ENCODE measurements at regions not wholly inside any gene's neighbourhood (a gene's known extent, or its start where the extent isn't known, plus 50 kb on each side); places are given as distances from the start of the nearest gene placed in this dataset.

- H3K4me1 Mint-ChIP-seq (ENCODE audit: insufficient read depth, unreplicated experiment), result peaks cover 9% of the 10 kb centered on the region
- TF ChIP-seq, protein P1, sequence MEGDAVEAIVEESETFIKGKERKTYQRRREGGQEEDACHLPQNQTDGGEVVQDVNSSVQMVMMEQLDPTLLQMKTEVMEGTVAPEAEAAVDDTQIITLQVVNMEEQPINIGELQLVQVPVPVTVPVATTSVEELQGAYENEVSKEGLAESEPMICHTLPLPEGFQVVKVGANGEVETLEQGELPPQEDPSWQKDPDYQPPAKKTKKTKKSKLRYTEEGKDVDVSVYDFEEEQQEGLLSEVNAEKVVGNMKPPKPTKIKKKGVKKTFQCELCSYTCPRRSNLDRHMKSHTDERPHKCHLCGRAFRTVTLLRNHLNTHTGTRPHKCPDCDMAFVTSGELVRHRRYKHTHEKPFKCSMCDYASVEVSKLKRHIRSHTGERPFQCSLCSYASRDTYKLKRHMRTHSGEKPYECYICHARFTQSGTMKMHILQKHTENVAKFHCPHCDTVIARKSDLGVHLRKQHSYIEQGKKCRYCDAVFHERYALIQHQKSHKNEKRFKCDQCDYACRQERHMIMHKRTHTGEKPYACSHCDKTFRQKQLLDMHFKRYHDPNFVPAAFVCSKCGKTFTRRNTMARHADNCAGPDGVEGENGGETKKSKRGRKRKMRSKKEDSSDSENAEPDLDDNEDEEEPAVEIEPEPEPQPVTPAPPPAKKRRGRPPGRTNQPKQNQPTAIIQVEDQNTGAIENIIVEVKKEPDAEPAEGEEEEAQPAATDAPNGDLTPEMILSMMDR (IDR thresholded peaks at IDR 0.05; ENCODE audit: unreplicated experiment), result no peak
- no peak overlapping the region for H3K4me3 Mint-ChIP-seq (ENCODE audit: unreplicated experiment)
- ChIA-PET POLR2A (no interaction called here), CTCF (interaction anchor here (0.6 kb wide), 1 partner anchor 561 kb away, joined by 3 read pairs; no protein-coding TSS in a partner anchor)
- no peaks in the 10 kb centered on the region for H3K27me3 Mint-ChIP-seq (ENCODE audit: insufficient read depth, unreplicated experiment)
- intact Hi-C loops (cut with micrococcal nuclease), result no loop called here
- BruUV-seq (replicated peaks), result no TSS peak
- H3K27ac Mint-ChIP-seq (ENCODE audit: low read depth, unreplicated experiment), result no peak overlapping the region
- no peaks in the 10 kb centered on the region for H3K36me3 Mint-ChIP-seq (ENCODE audit: insufficient read depth, unreplicated experiment)
- DNase-seq (ENCODE audit: unreplicated experiment), result no peak
- no peaks in the 10 kb centered on the region for H3K9me3 Mint-ChIP-seq (ENCODE audit: unreplicated experiment)
Measured at GRCh38 chr6:153537422-153537821, 406.3 kb upstream of the RGS17 start.

DNA sequence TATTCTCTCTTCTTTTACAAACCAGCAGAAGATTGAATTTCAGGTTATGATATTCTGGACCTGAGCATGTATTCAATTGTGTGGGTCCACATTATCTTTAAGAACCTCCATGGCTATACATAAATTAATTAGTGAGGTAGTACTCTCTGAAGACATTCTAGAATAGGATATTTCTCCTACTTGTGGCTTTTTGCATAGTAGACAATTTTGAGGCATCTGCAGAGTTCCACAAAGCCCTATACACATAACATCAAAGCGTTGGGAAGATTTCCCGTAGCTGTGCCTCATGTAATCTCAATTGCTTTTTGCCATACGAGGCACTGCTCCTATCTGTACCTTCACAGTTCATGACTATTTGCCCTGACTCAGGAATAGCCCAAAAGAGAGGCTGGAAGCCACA is 395.4 kb upstream of the RGS17 start:
- Mint-ChIP-seq H3K27me3 (ENCODE audit: insufficient read depth, unreplicated experiment) (no peaks in the 10 kb centered on the region), H3K27ac (ENCODE audit: low read depth, unreplicated experiment) (no peak overlapping the region), H3K4me3 (ENCODE audit: unreplicated experiment) (no peak overlapping the region), H3K9me3 (ENCODE audit: unreplicated experiment) (peaks cover 16% of the 10 kb centered on the region), H3K36me3 (ENCODE audit: insufficient read depth, unreplicated experiment) (no peaks in the 10 kb centered on the region), H3K4me1 (ENCODE audit: insufficient read depth, unreplicated experiment) (peaks cover 17% of the 10 kb centered on the region)
- TF ChIP-seq, protein P1 (IDR thresholded peaks at IDR 0.05; ENCODE audit: unreplicated experiment), result no peak
- ChIA-PET CTCF (no interaction called here), POLR2A (no interaction called here)
- DNase-seq (ENCODE audit: unreplicated experiment), result no peak
- intact Hi-C loops (cut with micrococcal nuclease), result no loop called here
- BruUV-seq (replicated peaks), result no TSS peak

DNA sequence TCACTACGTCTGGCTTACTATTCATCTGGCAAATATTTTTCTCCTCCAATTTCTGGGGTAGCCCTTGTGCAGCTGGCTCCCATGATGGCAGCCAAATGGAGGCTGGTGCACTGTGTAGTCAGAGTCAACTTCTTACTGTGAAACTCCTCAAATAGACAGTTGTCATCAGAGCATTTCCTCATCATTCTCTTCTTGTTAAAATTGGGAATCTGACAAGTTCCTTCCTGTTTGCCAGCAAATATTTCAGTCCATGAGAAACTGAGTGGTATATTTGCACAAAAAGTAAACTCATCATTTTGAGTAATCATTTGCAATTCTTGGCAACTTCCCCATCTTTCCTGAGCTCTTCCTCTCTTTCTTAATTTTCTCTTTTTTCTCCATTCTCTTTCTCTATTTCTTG is 394.9 kb upstream of the RGS17 start:
- Mint-ChIP-seq H3K4me3 (ENCODE audit: unreplicated experiment) (no peak overlapping the region), H3K9me3 (ENCODE audit: unreplicated experiment) (peaks cover 16% of the 10 kb centered on the region), H3K27ac (ENCODE audit: low read depth, unreplicated experiment) (no peak overlapping the region), H3K36me3 (ENCODE audit: insufficient read depth, unreplicated experiment) (no peaks in the 10 kb centered on the region), H3K27me3 (ENCODE audit: insufficient read depth, unreplicated experiment) (no peaks in the 10 kb centered on the region), H3K4me1 (ENCODE audit: insufficient read depth, unreplicated experiment) (peaks cover 17% of the 10 kb centered on the region)
- TF ChIP-seq, protein P1 (IDR thresholded peaks at IDR 0.05; ENCODE audit: unreplicated experiment), result no peak
- POLR2A ChIA-PET, result no interaction called here
- DNase-seq (ENCODE audit: unreplicated experiment), result peak; percentile 45
- intact Hi-C loops (cut with micrococcal nuclease), result no loop called here
- no TSS peak for BruUV-seq (replicated peaks)
- CTCF ChIA-PET, result no interaction called here

DNA sequence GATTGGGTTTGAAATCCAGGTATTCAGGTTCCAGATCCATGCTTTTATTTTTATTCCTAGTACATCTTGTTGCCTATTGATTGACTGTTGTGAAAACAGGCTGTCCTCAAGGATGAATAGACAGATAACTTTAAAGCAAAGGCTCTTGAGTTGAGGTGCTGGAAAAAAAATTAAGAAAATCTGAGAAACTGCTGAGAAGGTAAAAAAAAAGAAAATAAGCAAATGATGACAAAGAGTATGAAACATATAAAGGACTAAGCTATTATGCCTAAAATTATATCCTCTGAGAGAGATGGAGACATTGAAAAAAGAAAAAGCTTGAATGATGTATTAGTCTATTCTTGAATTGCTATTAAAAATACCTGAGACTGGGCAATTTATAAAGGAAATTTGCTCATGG is 392.3 kb upstream of the RGS17 start:
- intact Hi-C loops (cut with micrococcal nuclease), result no loop called here
- Mint-ChIP-seq H3K27me3 (ENCODE audit: insufficient read depth, unreplicated experiment) (no peaks in the 10 kb centered on the region), H3K27ac (ENCODE audit: low read depth, unreplicated experiment) (no peak overlapping the region), H3K4me3 (ENCODE audit: unreplicated experiment) (no peak overlapping the region), H3K36me3 (ENCODE audit: insufficient read depth, unreplicated experiment) (no peaks in the 10 kb centered on the region), H3K4me1 (ENCODE audit: insufficient read depth, unreplicated experiment) (peaks cover 17% of the 10 kb centered on the region), H3K9me3 (ENCODE audit: unreplicated experiment) (peaks cover 27% of the 10 kb centered on the region)
- DNase-seq (ENCODE audit: unreplicated experiment), result no peak
- no TSS peak for BruUV-seq (replicated peaks)
- POLR2A ChIA-PET, result no interaction called here
- TF ChIP-seq, protein P1 (IDR thresholded peaks at IDR 0.05; ENCODE audit: unreplicated experiment), result no peak
- CTCF ChIA-PET, result no interaction called here

Data from MCF 10A (cell line).